GM18505 (cell line): ENCODE measurements at regions not wholly inside any gene's neighbourhood (a gene's known extent, or its start where the extent isn't known, plus 50 kb on each side); places are given as distances from the start of the nearest gene placed in this dataset.
"Not testable (repeated sequence)": the region's sequence is repeated elsewhere in the genome, so short reads cannot be mapped to it uniquely, and the experiment has no call there.

Experiments used
- ATAC-seq: cut with Tn5 transposase; IDR thresholded peaks from one replicate; pipeline ENCODE4 v1.9.1; 2021; ENCODE audit not compliant: unreplicated experiment
- POLR2A ChIP-seq: IDR thresholded peaks from 4 replicates; pipeline ENCODE4 v1.6.1; 2011; ENCODE audit warnings: borderline replicate concordance; ENCODE audit not compliant: insufficient read depth, insufficient read length; ENCODE audit errors: extremely low read depth

DNA sequence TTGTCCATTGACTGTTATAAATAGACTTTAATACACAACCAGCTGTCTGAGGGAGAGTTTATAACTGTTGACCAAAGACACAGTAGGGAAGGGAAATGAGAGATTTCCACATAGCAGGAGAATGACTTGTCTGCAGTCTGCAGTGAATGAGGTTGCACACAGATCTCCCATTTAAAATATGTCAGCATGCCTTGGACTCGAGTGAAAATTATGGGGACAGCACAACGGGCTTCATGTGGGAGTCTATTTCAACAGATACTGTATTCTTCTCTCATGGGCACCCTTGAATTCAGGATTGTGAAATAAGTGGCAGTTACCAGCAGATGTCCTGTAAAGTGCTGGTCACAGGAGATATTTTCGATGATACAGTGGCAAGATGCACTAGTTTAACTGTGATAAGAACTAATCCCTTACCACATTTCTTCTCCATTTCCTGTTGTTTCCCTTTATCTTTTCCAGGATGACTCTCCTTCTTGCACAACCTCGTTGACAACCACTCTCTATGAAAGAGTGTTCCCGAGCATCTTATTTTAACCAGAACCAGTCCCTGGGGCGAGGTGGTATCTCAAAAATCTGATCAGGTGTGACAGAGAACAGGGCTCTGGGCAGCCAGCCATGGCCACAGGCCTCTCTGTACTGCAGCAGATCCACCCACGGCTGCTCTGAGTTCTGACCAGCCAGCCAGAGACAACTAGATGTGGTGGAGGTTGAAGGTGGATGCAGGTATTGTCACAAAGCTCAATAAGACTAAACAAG lies 51.5 kb upstream of the MAP3K1 start:
- ATAC-seq, result no peak
- no peak for TF ChIP-seq POLR2A

DNA sequence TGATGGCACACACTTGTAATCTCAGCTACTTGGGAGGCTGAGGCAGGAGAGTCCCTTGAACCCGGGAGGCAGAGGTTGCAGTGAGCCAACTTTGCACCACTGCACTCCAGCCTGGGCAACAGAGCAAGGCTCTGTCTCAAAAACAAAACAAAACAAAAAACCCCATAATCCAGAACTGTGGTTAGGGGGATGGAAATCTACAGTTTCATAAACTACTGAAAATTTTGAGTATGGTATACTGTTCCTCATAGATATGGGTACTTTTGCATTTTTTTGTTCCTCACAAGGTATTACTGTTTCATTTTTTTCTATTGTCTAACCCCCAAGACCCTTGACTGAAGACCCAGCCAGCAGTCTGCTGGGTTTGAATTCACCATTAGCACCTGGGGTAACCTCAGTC lies 52.2 kb upstream of the MAP3K1 start:
- TF ChIP-seq POLR2A, result no peak
- no peak for ATAC-seq

DNA sequence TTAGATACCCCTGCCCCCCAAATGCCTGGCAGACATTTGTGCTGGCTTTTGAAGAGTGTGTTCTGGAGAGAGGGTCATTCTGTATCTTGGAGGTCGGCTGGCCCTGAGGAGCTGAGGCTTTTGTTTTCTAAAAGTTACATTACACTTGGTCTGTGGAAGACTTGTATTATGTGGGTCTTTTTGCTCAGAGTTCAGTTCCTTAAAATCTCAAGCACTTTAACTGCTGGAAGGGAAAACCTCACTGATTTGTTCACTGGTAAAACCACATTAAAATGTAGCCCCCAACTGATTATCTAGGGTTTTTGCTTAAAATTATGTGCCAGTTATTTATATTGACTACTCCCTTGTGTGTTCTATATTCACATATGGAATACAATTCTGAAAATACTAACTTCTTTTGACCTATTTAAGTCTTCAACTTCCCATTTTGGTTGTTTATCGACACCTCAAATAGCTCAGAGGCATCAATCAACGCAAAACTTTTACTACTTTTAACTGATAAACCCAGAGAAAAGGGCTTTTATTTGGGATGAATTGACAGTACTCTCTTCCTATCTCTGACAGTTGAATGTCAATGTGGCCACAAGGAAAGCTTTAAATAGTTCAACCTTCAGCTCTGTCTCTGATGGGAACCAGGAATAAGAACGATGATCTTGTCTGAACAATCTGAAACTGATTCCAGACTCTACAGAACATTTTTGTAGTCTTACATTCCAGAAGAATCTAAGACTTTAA lies 54.0 kb upstream of the MAP3K1 start:
- ATAC-seq, result no peak

DNA sequence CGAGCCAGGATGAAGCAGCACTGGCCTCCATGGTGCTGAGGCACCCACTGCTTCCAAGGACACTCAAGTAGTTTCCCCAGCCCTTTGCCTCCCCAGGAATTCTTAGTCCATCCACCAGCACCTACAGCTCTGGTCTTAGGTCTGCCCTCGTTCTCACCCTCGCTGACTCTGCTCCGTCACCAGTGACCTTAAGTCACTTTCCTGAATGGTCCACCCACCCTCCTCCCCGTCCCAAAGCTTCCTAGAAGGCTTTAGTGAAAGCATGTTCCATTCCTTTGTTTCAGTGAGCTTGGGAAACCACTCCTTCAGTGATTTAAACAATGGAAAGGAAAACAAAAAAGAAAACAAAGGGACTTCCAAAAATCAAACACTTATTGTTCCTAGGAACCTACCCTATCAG lies 54.6 kb upstream of the MAP3K1 start:
- no peak for TF ChIP-seq POLR2A
- ATAC-seq, result no peak

More for the DNA sequence above, 54.0 kb upstream of the MAP3K1 start:
- TF ChIP-seq POLR2A, result no peak

DNA sequence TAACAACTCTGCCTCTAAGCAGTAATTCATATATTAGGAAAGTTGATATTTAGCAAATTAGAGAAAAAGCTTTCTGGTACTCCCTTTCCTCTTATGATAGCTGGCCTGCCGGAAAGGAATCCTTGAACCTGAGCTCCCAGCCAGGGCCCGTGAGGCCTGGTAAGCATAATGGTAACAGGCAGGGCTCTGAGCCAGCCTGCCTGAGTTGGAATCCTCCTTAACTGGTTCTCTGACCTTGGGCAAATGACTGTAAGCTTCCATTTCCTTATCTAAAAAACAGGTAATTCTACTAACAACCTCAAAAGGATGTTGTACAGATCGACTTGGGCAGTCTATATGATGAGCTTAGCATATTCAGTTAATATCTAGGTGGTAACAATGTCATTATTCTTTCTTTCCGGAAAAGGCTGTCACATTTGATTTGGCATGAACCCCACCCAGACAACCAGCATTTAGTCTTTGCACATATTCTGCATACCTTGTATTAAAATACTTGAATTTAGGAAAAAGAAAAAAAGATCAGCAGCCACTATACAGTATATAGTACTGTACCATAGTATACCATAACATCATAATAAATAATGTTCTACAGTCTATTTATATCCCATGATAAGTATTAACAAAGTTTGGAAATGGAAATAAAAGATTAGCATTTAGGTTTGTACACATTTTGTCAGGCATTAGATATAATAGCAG lies 55.7 kb upstream of the MAP3K1 start:
- no peak for TF ChIP-seq POLR2A
- no peak for ATAC-seq

DNA sequence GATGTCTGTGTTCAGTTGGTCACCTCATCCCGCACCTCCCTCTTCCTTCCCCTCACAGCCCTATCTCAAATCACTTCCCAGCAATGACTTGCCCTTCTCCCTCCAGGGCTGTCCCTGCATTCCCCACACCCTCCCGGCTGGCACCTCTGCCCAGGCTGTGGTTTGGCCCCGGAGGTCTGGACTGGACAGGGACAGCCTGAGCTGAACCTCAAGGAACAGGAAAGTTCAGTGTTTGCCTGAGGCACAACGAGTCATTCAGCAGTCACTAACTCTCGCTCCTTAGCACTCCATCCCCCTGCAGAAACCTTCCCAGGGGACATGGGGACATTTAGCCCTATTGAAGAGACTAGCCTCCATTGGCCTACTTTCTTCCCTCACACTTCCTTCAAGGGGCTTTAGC lies 58.3 kb upstream of the MAP3K1 start:
- TF ChIP-seq POLR2A, result no peak
- ATAC-seq, result no peak

DNA sequence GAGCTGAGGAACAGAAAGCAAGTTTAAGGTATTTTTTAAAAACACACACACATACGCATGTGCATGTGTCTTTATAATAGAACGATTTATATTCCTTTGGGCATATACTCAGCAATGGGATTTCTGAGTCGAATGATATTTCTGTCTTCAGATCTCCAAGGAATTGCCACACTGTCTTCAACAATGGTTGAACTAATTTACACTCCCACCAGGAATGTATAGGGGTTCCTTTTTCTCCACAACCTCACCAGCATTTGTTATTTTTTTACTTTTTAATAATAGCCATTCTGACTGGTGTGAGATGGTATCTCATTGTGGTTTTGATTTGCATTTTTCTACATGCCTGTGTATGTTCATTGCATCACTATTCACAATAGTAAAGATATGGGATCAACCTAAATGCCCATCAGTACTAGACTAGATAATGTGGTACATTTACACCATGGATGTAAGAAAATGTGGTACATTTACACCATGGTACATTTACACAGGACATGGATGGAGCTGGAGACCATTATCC lies 60.3 kb upstream of the MAP3K1 start:
- no peak for ATAC-seq
- TF ChIP-seq POLR2A, result no peak

DNA sequence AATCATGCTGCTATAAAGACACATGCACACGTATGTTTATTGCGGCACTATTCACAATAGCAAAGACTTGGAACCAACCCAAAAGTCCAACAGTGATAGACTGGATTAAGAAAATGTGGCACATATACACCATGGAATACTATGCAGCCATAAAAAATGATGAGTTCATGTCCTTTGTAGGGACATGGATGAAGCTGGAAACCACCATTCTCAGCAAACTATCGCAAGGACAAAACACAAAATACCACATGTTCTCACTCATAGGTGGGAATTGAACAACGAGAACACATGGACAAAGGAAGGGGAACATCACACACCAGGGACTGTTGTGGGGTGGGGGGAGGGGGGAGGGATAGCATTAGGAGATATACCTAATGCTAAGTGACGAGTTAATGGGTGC lies 61.8 kb upstream of the MAP3K1 start:
- ATAC-seq, result not testable (repeated sequence)

DNA sequence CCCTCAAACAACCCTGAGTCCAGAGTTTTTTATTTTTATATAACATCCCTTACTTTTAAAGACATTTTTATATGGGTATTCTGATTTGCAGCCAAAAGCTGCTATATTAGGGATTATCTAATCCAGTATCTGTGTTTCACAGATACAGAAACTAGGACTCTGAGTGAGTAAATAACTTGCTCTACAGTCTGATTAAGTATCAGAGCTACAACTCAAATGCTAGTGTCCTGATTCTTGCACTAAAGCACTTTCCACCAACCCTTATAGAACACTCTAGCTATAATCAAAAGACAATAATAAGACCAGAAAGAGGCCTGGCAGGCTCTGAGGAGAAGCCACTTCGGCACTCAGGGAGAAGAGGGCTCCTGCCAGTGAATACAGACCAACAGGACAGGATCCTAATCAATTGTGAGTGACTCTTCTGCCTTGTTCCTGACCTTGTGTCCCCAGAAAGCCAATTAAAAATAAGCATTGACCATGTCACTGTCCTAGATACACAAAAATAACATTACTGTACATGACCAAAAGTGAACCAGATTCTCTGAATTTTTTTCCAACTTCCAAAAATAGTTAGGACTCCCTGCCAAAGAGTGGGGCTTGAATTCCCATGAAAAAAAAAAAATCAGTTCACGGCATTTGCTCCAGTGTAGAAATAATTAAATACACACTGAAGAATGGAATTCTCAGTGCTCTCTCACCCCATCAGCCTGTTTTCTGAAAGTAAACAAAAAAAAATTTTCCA lies 63.6 kb upstream of the MAP3K1 start:
- TF ChIP-seq POLR2A, result no peak
- ATAC-seq, result no peak

DNA sequence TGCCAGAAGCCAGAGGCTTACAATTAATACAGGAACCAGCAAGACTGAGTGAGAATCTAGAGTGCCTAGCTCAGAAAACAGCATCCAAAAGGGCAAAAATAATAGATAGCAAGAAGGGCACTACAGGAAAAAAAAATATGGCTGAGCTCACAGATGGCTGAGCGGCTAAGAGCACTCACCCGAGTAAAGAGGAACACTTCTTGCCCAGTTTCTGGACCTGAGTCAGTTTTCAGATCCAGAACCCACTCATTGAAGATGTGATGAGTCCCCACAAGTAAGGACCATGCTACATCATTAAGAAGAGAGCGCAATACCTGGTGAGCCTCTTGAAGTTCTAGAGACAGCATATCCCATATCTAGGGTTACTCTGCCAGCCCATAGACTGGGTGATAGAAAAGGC lies 65.5 kb upstream of the MAP3K1 start:
- no peak for ATAC-seq
- TF ChIP-seq POLR2A, result no peak

DNA sequence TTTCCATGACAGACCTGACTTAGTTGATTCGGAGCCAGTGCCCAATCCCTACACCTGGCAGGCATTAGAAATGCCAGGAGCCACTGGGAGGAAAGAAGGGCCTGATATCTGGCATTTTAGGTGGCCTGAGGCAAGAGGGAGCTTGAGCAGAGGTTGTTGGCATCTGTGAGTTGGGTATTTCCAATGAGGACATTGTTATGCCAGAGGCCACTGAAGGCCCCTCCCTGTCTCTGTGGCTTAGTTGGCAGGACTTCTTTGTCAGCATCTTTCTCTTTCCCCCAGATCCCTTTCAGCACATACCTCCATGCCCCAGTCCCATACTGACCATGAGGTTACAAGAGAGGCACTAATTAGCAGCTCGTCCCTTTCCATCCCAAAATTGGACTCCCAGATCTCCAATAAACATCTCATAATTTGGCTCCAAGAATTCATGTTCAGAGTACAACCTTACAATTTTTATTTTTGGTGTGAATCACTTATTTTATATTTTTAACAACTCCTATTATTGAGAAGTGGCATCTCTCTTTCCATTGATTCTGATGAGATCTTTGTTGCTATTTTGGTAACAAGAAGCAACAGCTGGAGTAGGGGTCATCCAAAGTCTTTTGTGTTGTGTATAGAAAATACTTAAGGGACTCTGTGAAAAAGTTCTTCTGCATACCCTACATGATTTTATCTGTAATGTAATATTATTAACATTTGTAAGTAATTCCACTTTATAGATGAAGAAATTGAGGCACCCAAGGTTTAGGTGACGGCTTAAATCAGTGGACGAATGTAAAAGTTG lies 68.6 kb upstream of the MAP3K1 start:
- no peak for TF ChIP-seq POLR2A
- ATAC-seq, result no peak

DNA sequence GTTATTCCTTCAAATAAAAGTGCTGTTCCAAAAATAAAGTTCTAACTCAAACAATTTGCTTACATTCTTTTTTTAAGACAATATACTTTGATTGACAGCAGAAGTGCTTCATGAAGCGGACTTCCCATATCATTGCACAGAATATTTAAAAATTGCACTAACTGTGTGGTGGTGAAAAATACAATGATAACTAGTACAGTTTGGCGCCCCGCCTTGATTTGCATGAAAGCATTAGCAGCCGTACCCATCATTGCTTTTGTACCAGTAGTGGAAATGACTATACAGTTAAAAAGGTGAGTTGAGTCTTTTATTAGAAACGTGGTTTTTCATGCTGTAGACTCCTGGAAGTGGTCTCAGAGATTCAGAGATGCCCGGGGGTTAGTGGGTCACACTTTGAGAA lies 69.5 kb upstream of the MAP3K1 start:
- TF ChIP-seq POLR2A, result no peak
- ATAC-seq, result no peak

DNA sequence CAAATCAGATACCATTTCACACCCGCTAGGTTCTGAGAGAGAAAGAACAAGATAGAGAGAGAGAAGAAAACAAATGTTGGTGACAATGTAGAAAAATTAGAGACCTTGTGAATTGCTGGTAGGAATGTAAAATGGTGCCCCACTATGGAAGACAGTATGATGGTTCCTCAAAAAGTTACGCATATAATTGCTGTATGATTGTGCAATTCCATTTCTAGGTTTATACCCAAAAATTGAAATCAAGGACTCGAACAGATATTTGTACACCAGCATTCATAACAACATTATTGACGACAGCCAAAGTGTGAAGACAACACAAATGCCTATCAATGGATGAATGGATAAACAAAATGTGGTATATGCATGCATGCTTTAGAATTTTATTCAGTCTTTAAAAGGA lies 74.5 kb upstream of the MAP3K1 start:
- ATAC-seq, result no peak
- TF ChIP-seq POLR2A, result no peak

DNA sequence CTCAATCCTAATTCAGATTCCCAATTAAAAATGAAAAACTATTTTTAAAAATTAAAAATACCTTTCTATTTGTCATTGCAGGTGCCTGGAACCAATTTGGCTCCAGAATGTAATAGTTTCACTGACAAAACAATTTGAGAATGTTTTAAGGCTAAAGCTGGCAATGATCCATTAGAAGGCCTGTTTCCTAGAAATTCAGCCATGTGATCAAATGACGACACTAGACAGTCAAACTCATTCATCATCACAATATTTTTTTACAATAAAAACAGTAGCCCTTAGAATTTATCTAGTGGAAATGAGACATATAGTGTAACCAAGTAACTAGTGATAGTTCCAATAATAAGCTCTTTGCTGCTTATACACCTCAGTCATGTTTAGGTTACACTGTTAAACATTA lies 75.4 kb upstream of the MAP3K1 start:
- ATAC-seq, result no peak
- no peak for TF ChIP-seq POLR2A
